SU-DHL-6 (cell line): ENCODE measurements at regions not wholly inside any gene's neighbourhood (a gene's known extent, or its start where the extent isn't known, plus 50 kb on each side); places are given as distances from the start of the nearest gene placed in this dataset.

Source experiments
- EZH2phosphoT487 ChIP-seq: fragments of 200-600 bp; sonication (generic), shearing (Covaris generic); conservative IDR thresholded peaks from 2 replicates; pipeline ENCODE4 v1.6.1; 2018; ENCODE audit warnings: mild to moderate bottlenecking, antibody characterized with exemption, low read length, moderate library complexity, mixed read lengths
- TF ChIP-seq, protein P1 (sequence below): fragments of 200-600 bp; sonication (generic); IDR thresholded peaks from one replicate; pipeline ENCODE4 v1.5.1; 2017; ENCODE audit warnings: antibody characterized with exemption, mild to moderate bottlenecking, low read length, moderate library complexity; ENCODE audit not compliant: insufficient read depth, poor library complexity, severe bottlenecking

DNA sequence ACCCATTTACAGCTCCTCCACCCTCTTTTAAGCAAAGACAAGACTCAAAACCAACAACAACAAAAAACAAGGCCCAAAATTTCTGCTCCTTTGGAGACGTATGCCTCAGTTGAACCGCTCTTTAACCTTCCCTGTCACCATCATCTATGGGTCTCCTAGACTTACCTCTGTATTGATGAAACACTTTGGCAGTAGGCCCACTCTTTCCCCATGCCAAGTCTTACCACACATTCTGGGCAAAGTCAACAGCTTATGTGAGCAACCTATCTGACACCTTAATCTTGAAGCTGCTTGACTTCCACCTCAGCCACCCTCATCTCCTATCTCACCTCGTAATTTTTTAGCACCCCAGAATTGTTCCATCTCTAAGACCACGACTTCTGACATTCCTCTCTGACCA is 99.7 kb upstream of the CXorf66 start:
- no peak for TF ChIP-seq EZH2phosphoT487
- TF ChIP-seq, protein P1, sequence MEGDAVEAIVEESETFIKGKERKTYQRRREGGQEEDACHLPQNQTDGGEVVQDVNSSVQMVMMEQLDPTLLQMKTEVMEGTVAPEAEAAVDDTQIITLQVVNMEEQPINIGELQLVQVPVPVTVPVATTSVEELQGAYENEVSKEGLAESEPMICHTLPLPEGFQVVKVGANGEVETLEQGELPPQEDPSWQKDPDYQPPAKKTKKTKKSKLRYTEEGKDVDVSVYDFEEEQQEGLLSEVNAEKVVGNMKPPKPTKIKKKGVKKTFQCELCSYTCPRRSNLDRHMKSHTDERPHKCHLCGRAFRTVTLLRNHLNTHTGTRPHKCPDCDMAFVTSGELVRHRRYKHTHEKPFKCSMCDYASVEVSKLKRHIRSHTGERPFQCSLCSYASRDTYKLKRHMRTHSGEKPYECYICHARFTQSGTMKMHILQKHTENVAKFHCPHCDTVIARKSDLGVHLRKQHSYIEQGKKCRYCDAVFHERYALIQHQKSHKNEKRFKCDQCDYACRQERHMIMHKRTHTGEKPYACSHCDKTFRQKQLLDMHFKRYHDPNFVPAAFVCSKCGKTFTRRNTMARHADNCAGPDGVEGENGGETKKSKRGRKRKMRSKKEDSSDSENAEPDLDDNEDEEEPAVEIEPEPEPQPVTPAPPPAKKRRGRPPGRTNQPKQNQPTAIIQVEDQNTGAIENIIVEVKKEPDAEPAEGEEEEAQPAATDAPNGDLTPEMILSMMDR = no peak
